OCI-LY7 (cell line): ENCODE measurements at regions not wholly inside any gene's neighbourhood (a gene's known extent, or its start where the extent isn't known, plus 50 kb on each side); places are given as distances from the start of the nearest gene placed in this dataset.

Experiments
- BruUV-seq: library from RNA; stranded (reverse); fragments of 400-500 nt; replicated peaks from 2 replicates; lab custom pipeline; 2021; lab: Mats Ljungman, UMichigan
- CTCF ChIA-PET: fragments of 300-600 bp; sonication (Branson Sonifier 250); formaldehyde crosslinking; loops from one replicate; lab custom pipeline; 2022; ENCODE audit warnings: antibody characterized with exemption; ENCODE audit not compliant: unreplicated experiment; lab: Charles Lee
- POLR2A ChIA-PET: fragments of 300-600 bp; sonication (Branson Sonifier 250); formaldehyde crosslinking; loops from one replicate; lab custom pipeline; 2022; ENCODE audit warnings: antibody characterized with exemption; lab: Charles Lee
- DNase-seq: peaks from one replicate; pipeline ENCODE4 v3.0.0-alpha.2; 2015; ENCODE audit warnings: low spot score
- H2AFZ ChIP-seq: fragments of 200-600 bp; sonication (generic), shearing (Covaris generic); 2 replicates; pipeline ENCODE4 v1.6.1; 2014; ENCODE audit warnings: mild to moderate bottlenecking, antibody characterized with exemption, low read length, moderate library complexity
- H3K27ac ChIP-seq: fragments of 200-600 bp; sonication (generic); 2 replicates; pipeline ENCODE4 v1.5.1; 2014; ENCODE audit warnings: mixed run types, low read depth, mild to moderate bottlenecking, moderate library complexity, low read length, inconsistent platforms; ENCODE audit not compliant: poor library complexity, severe bottlenecking
- H3K36me3 ChIP-seq: fragments of 200-600 bp; sonication (generic); 2 replicates; pipeline ENCODE4 v1.6.1; 2014; ENCODE audit warnings: mild to moderate bottlenecking, antibody characterized with exemption, low read length, moderate library complexity, mixed read lengths; ENCODE audit not compliant: insufficient read depth
- H3K4me1 ChIP-seq: fragments of 200-600 bp; sonication (generic); 2 replicates; pipeline ENCODE4 v1.5.1; 2014; ENCODE audit warnings: mild to moderate bottlenecking, low read length; ENCODE audit not compliant: insufficient read depth, poor library complexity, severe bottlenecking
- H3K4me2 ChIP-seq: fragments of 200-600 bp; sonication (generic); 2 replicates; pipeline ENCODE4 v1.6.1; 2014; ENCODE audit warnings: mild to moderate bottlenecking, low read length
- H3K4me3 ChIP-seq: fragments of 200-600 bp; sonication (generic); 2 replicates; pipeline ENCODE4 v1.5.1; 2014; ENCODE audit warnings: mild to moderate bottlenecking, low read depth, low read length; ENCODE audit not compliant: poor library complexity, severe bottlenecking
- H3K79me2 ChIP-seq: fragments of 200-600 bp; sonication (generic); 2 replicates; pipeline ENCODE4 v1.6.1; 2016; ENCODE audit warnings: low read depth, mild to moderate bottlenecking, low read length, moderate library complexity, mixed read lengths; ENCODE audit not compliant: insufficient read depth
- H3K9me2 ChIP-seq: fragments of 200-600 bp; sonication (generic); 2 replicates; pipeline ENCODE4 v1.6.1; 2016; ENCODE audit warnings: mild to moderate bottlenecking, low read length, mixed read lengths; ENCODE audit not compliant: insufficient read depth
- H3K9me3 ChIP-seq: fragments of 200-600 bp; sonication (generic); 2 replicates; pipeline ENCODE4 v1.6.1; 2014; ENCODE audit warnings: mild to moderate bottlenecking, mixed run types, low read length, mixed read lengths
- H4K20me1 ChIP-seq: fragments of 200-600 bp; sonication (generic); 2 replicates; pipeline ENCODE4 v1.6.1; 2014; ENCODE audit warnings: mild to moderate bottlenecking, antibody characterized with exemption, low read length, moderate library complexity, mixed read lengths; ENCODE audit not compliant: insufficient read depth
- CTCF ChIP-seq: fragments of 200-600 bp; sonication (generic); conservative IDR thresholded peaks from 2 replicates; pipeline ENCODE4 v1.5.1; 2014; ENCODE audit warnings: mild to moderate bottlenecking, antibody characterized with exemption, low read length, moderate library complexity, mixed read lengths
- EZH2phosphoT487 ChIP-seq: fragments of 200-600 bp; sonication (generic); IDR thresholded peaks from 2 replicates; pipeline ENCODE4 v1.6.1; 2018; ENCODE audit warnings: low read depth, borderline replicate concordance, mild to moderate bottlenecking, mixed run types, antibody characterized with exemption, low read length, moderate library complexity, mixed read lengths
- intact Hi-C: fragments of 100-400 bp; cut with micrococcal nuclease; formaldehyde crosslinking; loops from one replicate; pipeline ENCODE4 v1.10.0; 2022; ENCODE audit not compliant: unreplicated experiment

GRCh38 chr3:127520993-127521392 is 69.5 kb downstream of the TPRA1 start:
- TF ChIP-seq CTCF = no peak
- no peak for TF ChIP-seq EZH2phosphoT487
- no peaks in the 10 kb centered on the region for H4K20me1 ChIP-seq
- no peaks in the 10 kb centered on the region for H3K9me2 ChIP-seq
- no peaks in the 10 kb centered on the region for H3K36me3 ChIP-seq
- no peak overlapping the region for H3K4me2 ChIP-seq
- no peaks in the 10 kb centered on the region for H3K4me1 ChIP-seq
- no peak for DNase-seq
- H3K9me3 ChIP-seq = no peaks in the 10 kb centered on the region
- H3K27ac ChIP-seq = no peak overlapping the region
- ChIA-PET CTCF (no interaction called here), POLR2A (no interaction called here)
- intact Hi-C loops = no loop called here
- H3K4me3 ChIP-seq = no peak overlapping the region
- H2AFZ ChIP-seq = no peak overlapping the region
- BruUV-seq = no TSS peak
- H3K79me2 ChIP-seq = no peaks in the 10 kb centered on the region

GRCh38 chr3:127518456-127519081 is 72.0 kb downstream of the TPRA1 start:
- Histone ChIP-seq H2AFZ (no peak overlapping the region), H3K79me2 (no peaks in the 10 kb centered on the region), H3K9me3 (no peaks in the 10 kb centered on the region), H3K36me3 (no peaks in the 10 kb centered on the region), H4K20me1 (no peaks in the 10 kb centered on the region), H3K4me2 (no peak overlapping the region), H3K27ac (no peak overlapping the region), H3K9me2 (no peaks in the 10 kb centered on the region), H3K4me1 (no peaks in the 10 kb centered on the region), H3K4me3 (no peak overlapping the region)
- CTCF ChIA-PET = no interaction called here
- no peak for DNase-seq
- POLR2A ChIA-PET = no interaction called here
- intact Hi-C loops = no loop called here
- no peak for TF ChIP-seq CTCF
- TF ChIP-seq EZH2phosphoT487 = no peak
- no TSS peak for BruUV-seq

- H3K36me3 ChIP-seq = no peaks in the 10 kb centered on the region
- no peak for TF ChIP-seq CTCF
- no peak for TF ChIP-seq EZH2phosphoT487
- H2AFZ ChIP-seq = no peak overlapping the region
- H3K4me1 ChIP-seq = no peaks in the 10 kb centered on the region
- H3K79me2 ChIP-seq = no peaks in the 10 kb centered on the region
- no peaks in the 10 kb centered on the region for H3K9me3 ChIP-seq
- no peak overlapping the region for H3K4me3 ChIP-seq
- intact Hi-C loops = no loop called here
- no peak for DNase-seq
- ChIA-PET CTCF (no interaction called here), POLR2A (no interaction called here)
- no peak overlapping the region for H3K27ac ChIP-seq
- no TSS peak for BruUV-seq
- no peaks in the 10 kb centered on the region for H3K9me2 ChIP-seq
- no peak overlapping the region for H3K4me2 ChIP-seq
- no peaks in the 10 kb centered on the region for H4K20me1 ChIP-seq
These were observed 78.3 kb downstream of the TPRA1 start for GRCh38 chr3:127512256-127512655.
